Spleen (tissue), 11 donors: ENCODE measurements at regions not wholly inside any gene's neighbourhood (a gene's known extent, or its start where the extent isn't known, plus 50 kb on each side); places are given as distances from the start of the nearest gene placed in this dataset.

Source experiments
- DNase-seq: peaks from one replicate; pipeline ENCODE4 v3.0.0-alpha.2; 2020
- H3K27ac ChIP-seq, 8 donors: fragments of 200-600 bp; sonication (generic) in 7 of 8; 1 replicate in 4 of 8; 2 replicates in 4 of 8; pipeline versions ENCODE4 v1.5.0 to v1.8.0; 2016 to 2021; ENCODE audit warnings: inconsistent platforms in 4 of 8, mild to moderate bottlenecking in 4 of 8, moderate library complexity in 1 of 8
- H3K27me3 ChIP-seq, 7 donors: fragments of 200-600 bp; sonication (generic) in 6 of 7; replicated peaks in 1 of 7; 1 replicate in 4 of 7; 2 replicates in 3 of 7; pipeline versions ENCODE4 v1.5.0 to v1.8.0; 2016 to 2021; ENCODE audit warnings: inconsistent platforms in 3 of 7, mild to moderate bottlenecking in 1 of 7
- H3K36me3 ChIP-seq, 6 donors: fragments of 200-600 bp; sonication (generic) in 5 of 6; 1 replicate in 4 of 6; 2 replicates in 2 of 6; pipeline versions ENCODE4 v1.5.0 to v1.8.0; 2016 to 2021; ENCODE audit warnings: inconsistent platforms in 2 of 6
- H3K4me1 ChIP-seq, 6 donors: fragments of 200-600 bp; sonication (generic) in 5 of 6; 1 replicate in 3 of 6; 2 replicates in 3 of 6; pipeline versions ENCODE4 v1.5.0 to v1.8.0; 2016 to 2021; ENCODE audit warnings: inconsistent platforms in 3 of 6
- H3K4me3 ChIP-seq, 8 donors: fragments of 200-600 bp; sonication (generic) in 7 of 8; 1 replicate in 4 of 8; 2 replicates in 4 of 8; pipeline versions ENCODE4 v1.5.0 to v1.8.0; 2016 to 2021; ENCODE audit warnings: inconsistent platforms in 4 of 8, mild to moderate bottlenecking in 4 of 8, moderate library complexity in 2 of 8
- H3K9me3 ChIP-seq, 8 donors: fragments of 200-600 bp; sonication (generic) in 7 of 8; 1 replicate in 4 of 8; 2 replicates in 4 of 8; pipeline versions ENCODE4 v1.5.0 to v1.8.0; 2016 to 2021; ENCODE audit warnings: inconsistent platforms in 4 of 8
- CTCF ChIP-seq, 11 experiments: fragments of 200-600 bp in 7 of 11; fragments of 450-650 bp in 4 of 11; sonication (generic) in 4 of 11; IDR thresholded peaks in 8 of 11; conservative IDR thresholded peaks in 3 of 11; 1 replicate in 7 of 11; 2 replicates in 4 of 11; pipeline versions ENCODE4 v1.4.0 to v1.8.0; 2016 to 2021; ENCODE audit warnings: antibody characterized with exemption in 11 of 11, inconsistent platforms in 4 of 11, mild to moderate bottlenecking in 1 of 11
- POLR2A ChIP-seq, 3 donors: fragments of 450-650 bp; IDR thresholded peaks; one replicate each; pipeline ENCODE4 v1.5.1; 2017; ENCODE audit warnings: antibody characterized with exemption in 3 of 3, mild to moderate bottlenecking in 1 of 3
- POLR2AphosphoS5 ChIP-seq, 3 donors: sonication (generic); formaldehyde crosslinking; IDR thresholded peaks; one replicate each; pipeline ENCODE4 v1.5.1; 2017; ENCODE audit warnings: antibody characterized with exemption in 3 of 3
- WGBS, 5 donors: extraction: QIAGEN DNeasy Blood & Tissue Kit in 3 of 5; methylation state at CpG; one replicate each; pipeline versions ENCODE4 v1.1.5 to v1.1.7; 2013 to 2018; 5-methylcytosine and 5-hydroxymethylcytosine counted together
- intact Hi-C: fragments of 100-400 bp; cut with DNase I; formaldehyde crosslinking; loops from one replicate; pipeline ENCODE4 v1.15.0; 2023; ENCODE audit warnings: low total_unique reads
- donor health status: healthy with polysubstance abuse.
- donor health status: DM: no; HTN: no; CAD: no; lungs with moderate emphysema.
- donor health status: DM: no; HTN: no; CAD: no.
- donor health status: Bipolar disorder and iron deficiency.
- donor health status: healthy.
- donor health status: DM: no; HTN: no; CAD: no.
- donor health status: DM: yes; HTN: yes; CAD: no.

- no peak overlapping the region for H3K27ac ChIP-seq
- no peaks in the 10 kb centered on the region for H3K36me3 ChIP-seq
- intact Hi-C loops, result no loop called here
- TF ChIP-seq CTCF (IDR thresholded peaks at IDR 0.05 in 8 of 11, conservative IDR thresholded peaks at IDR 0.05 in 3 of 11), result no peak
- TF ChIP-seq POLR2A (IDR thresholded peaks at IDR 0.05), result no peak
- TF ChIP-seq POLR2AphosphoS5 (IDR thresholded peaks at IDR 0.05), result no peak
- no peak overlapping the region for H3K4me3 ChIP-seq
- no peak for DNase-seq
- no peaks in the 10 kb centered on the region for H3K27me3 ChIP-seq
- WGBS, 5 donors, result 79 to 96% (median 91%) methylated on average over 1 of the region's 1 CpG
- peaks cover 0 to 7% (median 2%) of the 10 kb centered on the region in 8 donors for H3K9me3 ChIP-seq
- H3K4me1 ChIP-seq, result no peaks in the 10 kb centered on the region
Measured at GRCh38 chr3:952906-953305, 139.9 kb upstream of the CNTN6 start.

- TF ChIP-seq CTCF (IDR thresholded peaks at IDR 0.05 in 8 of 11, conservative IDR thresholded peaks at IDR 0.05 in 3 of 11), result no peak
- TF ChIP-seq POLR2AphosphoS5 (IDR thresholded peaks at IDR 0.05), result no peak
- TF ChIP-seq POLR2A (IDR thresholded peaks at IDR 0.05), result no peak
- Histone ChIP-seq H3K9me3 (peaks cover 0 to 41% (median 26%) of the 10 kb centered on the region in 8 donors), H3K4me1 (no peaks in the 10 kb centered on the region), H3K27ac (no peak overlapping the region), H3K27me3 (no peaks in the 10 kb centered on the region), H3K36me3 (no peaks in the 10 kb centered on the region), H3K4me3 (no peak overlapping the region)
- no peak for DNase-seq
- WGBS, 5 donors, result 77 to 91% (median 86%) methylated on average over 2 of the region's 2 CpGs
- intact Hi-C loops, result no loop called here
Measured at GRCh38 chr3:963255-963654, 129.6 kb upstream of the CNTN6 start.

- H3K36me3 ChIP-seq, result no peaks in the 10 kb centered on the region
Measured at GRCh38 chr3:963755-964154, 129.1 kb upstream of the CNTN6 start.

GRCh38 chr3:965826-966225 lies 127.0 kb upstream of the CNTN6 start:
- no peak overlapping the region for H3K4me3 ChIP-seq
- DNase-seq, result no peak
- no peaks in the 10 kb centered on the region for H3K27me3 ChIP-seq
- no peak for TF ChIP-seq POLR2AphosphoS5 (IDR thresholded peaks at IDR 0.05)
- TF ChIP-seq POLR2A (IDR thresholded peaks at IDR 0.05), result no peak
- no peak for TF ChIP-seq CTCF (IDR thresholded peaks at IDR 0.05 in 8 of 11, conservative IDR thresholded peaks at IDR 0.05 in 3 of 11)
- 81 to 87% (median 82%) methylated on average over 3 of the region's 3 CpGs for WGBS, 5 donors
- H3K36me3 ChIP-seq, result no peaks in the 10 kb centered on the region
- no peak overlapping the region for H3K27ac ChIP-seq
- H3K9me3 ChIP-seq, result peaks cover 0 to 33% (median 17%) of the 10 kb centered on the region in 8 donors
- intact Hi-C loops, result no loop called here
- no peaks in the 10 kb centered on the region for H3K4me1 ChIP-seq

More at GRCh38 chr3:963755-964154, 129.1 kb upstream of the CNTN6 start:
- no peak overlapping the region for H3K27ac ChIP-seq
- H3K4me1 ChIP-seq, result no peaks in the 10 kb centered on the region
- no peaks in the 10 kb centered on the region for H3K27me3 ChIP-seq
- DNase-seq, result no peak
- H3K9me3 ChIP-seq, result peaks cover 0 to 40% (median 25%) of the 10 kb centered on the region in 8 donors
- 82 to 90% (median 84%) methylated on average over 3 of the region's 3 CpGs for WGBS, 5 donors
- H3K4me3 ChIP-seq, result no peak overlapping the region
- intact Hi-C loops, result no loop called here
- TF ChIP-seq POLR2A (IDR thresholded peaks at IDR 0.05), result no peak
- TF ChIP-seq POLR2AphosphoS5 (IDR thresholded peaks at IDR 0.05), result no peak
- no peak for TF ChIP-seq CTCF (IDR thresholded peaks at IDR 0.05 in 8 of 11, conservative IDR thresholded peaks at IDR 0.05 in 3 of 11)
